GM21619 (cell line): ENCODE measurements at regions not wholly inside any gene's neighbourhood (a gene's known extent, or its start where the extent isn't known, plus 50 kb on each side); places are given as distances from the start of the nearest gene placed in this dataset.

Experiments used
- ATAC-seq: cut with Tn5 transposase; IDR thresholded peaks from one replicate; pipeline ENCODE4 v1.9.1; 2021; ENCODE audit not compliant: unreplicated experiment

DNA sequence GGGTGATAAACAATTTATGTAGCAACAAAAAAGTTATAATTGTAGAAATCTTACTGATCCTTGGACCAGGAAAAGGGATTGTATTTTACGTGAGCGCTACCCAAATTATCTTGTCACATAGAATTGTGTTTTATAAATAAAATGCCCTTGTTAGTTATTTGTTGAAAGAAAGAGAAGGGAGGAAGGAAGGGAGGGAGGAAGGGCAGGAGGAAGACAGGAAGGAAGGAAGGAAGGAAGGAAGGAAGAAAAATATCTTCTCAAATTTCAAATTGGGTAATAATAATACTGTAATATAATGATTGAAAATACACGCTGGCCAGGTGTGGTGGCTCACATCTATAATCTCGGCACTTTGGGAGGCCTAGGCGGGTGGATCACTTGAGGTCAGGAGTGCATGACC is 206.2 kb upstream of the TLL1 start:
- ATAC-seq: no peak

DNA sequence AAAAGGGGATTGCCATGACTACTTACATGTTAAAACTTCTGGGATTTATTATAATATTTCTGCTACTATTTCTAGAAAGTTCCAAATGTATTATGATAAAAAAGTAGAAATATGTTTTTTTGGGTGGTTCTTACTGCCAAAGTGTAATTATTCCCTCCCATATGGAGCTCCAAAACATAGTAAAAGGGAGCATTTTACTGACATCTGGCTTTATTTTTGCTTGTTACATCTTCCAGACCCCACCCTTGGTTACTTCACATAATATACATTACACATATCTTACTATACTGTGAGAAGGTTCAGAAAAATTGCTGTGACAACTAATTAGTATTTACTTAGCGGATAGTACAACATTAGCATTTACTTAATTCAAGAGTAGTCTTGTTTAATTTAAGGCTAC is 205.1 kb upstream of the TLL1 start:
- ATAC-seq: no peak

GRCh38 chr4:165668694-165669093 is 204.3 kb upstream of the TLL1 start:
- ATAC-seq: no peak

- ATAC-seq: no peak
Measured at GRCh38 chr4:165677081-165677480, 196.0 kb upstream of the TLL1 start.

DNA sequence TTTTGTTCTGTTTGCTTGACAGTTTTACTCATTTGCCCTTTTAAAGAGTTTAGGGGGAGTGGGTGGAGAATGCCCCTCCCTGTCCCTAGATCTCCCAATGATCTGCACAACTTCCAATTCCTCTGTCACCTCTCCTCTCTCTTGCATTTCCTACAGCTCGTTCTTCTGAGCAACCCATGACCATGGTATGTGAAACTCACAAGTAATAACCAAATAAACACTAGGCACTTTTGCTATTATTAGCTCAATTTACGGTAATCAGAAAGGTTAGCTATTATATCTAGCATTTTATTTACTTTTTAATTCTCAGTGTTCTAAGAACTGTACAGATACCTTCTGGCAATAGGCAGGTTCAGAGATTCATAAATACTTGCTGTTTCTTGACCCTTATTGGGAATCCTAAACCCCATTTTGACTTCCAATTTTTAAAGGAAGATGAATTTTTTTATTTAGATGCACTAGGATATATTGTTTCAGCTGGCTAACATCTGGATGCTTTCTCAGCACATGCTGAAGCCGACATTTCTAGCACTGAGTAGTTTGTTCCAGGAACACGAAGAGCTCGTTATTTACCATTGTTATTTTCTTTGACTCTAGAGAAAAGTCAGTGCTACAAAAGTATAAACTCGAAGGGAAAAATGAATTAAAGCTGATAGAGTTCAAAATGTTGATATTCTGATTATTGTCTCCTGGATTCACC is 194.7 kb upstream of the TLL1 start:
- no peak for ATAC-seq

- ATAC-seq: no peak
Measured at GRCh38 chr4:165678936-165679325, 194.1 kb upstream of the TLL1 start.

- no peak for ATAC-seq
Measured at GRCh38 chr4:165680821-165681220, 192.2 kb upstream of the TLL1 start.

DNA sequence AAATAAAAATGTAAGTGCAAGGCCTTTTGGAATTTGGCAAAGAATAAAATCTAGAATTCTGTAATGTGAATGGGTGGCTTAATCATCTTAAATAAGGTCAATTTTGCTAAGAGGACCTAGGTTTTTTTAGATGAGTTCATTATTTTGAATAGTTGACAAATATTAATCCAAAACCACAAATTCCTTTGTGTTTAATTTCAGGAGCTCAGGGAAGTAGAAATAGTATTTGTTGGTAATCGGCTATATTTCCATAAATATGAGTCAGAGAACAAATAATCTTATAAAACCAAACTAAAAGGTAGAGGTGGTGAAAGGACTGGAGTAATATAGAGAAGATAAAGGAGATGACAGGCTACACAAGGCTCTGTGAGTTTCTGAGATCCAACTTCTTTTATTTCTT is 190.4 kb upstream of the TLL1 start:
- ATAC-seq: no peak

GRCh38 chr4:165684177-165684805 is 188.7 kb upstream of the TLL1 start:
- no peak for ATAC-seq

DNA sequence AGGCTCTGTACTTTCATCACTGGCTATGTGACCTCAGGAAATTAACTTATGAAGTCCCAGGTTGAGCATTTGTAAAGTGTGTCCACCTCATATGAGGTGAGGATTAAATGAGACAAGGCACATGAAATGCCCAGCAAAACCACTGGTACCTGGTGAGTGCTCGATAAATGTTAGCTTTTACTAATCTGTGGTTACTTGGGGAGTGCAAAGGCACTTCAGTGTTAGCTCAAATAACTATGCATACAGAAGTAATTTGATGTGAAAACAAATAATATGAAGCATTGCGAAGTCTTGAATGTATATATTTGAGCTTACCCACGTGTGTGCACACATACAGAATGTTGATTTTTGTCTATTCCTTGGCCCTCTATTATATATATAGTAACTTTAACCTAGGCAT is 186.3 kb upstream of the TLL1 start:
- ATAC-seq: no peak

- ATAC-seq: no peak
Measured at GRCh38 chr4:165689159-165689558, 183.9 kb upstream of the TLL1 start.

GRCh38 chr4:165692082-165692481 is 181.0 kb upstream of the TLL1 start:
- no peak for ATAC-seq

DNA sequence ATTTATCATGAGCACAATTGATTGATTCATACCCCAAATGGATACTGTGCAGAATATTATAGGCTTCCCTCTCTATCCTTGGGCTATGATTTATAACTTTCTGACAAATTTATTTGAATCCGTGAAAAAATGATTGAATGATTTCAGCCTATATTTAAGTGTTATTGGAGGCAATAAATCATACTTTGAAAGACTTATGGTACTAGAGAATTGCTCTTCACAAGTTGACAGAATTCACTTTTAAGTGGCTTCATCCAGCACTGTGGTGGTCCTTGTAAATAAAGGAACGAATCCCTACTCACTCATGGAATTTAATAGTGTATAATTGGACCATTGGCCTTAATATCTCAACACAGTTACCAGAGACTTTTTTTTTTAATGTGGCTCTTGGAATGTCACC is 174.8 kb upstream of the TLL1 start:
- no peak for ATAC-seq

DNA sequence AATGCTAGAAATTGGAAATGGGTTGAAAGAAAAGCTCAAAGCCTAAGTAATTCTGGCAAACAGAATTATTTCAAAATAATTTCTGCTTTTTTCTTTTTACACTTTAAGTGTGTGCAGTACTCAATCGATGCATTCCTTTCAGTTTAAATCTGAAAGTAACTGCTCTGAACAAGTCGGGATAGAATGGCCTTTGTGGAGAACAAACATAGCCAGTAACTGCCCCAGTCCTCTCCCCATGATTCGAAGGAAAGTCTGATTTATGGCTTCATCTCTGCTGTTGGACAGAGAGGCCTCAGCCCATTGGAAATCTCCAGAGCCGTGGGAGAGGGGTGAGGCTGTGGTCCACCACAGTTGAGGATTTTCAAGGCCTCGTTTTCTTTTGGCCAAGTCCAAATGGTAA is 174.0 kb upstream of the TLL1 start:
- no peak for ATAC-seq

DNA sequence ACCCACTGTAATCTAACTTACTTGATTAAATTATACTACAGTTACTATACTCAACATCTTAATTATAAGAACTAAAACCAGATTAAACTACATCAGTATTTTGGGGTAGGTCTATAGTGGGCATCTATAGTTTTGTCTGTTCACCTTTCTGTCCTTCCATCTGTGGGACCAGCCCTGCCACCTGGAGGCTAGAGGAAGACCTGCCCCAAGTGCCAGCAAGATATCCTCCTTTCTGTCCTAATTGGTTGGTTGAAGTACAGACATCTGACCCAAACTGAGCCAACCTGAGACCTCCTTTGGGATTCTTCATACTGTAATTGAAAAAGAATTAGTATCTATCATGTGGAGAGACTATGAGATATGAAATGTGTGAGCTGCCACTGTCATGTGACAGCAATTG is 172.2 kb upstream of the TLL1 start:
- no peak for ATAC-seq

- ATAC-seq: no peak
Measured at GRCh38 chr4:165707128-165707527, 165.9 kb upstream of the TLL1 start.

- ATAC-seq: no peak
Measured at GRCh38 chr4:165709516-165709915, 163.5 kb upstream of the TLL1 start.

DNA sequence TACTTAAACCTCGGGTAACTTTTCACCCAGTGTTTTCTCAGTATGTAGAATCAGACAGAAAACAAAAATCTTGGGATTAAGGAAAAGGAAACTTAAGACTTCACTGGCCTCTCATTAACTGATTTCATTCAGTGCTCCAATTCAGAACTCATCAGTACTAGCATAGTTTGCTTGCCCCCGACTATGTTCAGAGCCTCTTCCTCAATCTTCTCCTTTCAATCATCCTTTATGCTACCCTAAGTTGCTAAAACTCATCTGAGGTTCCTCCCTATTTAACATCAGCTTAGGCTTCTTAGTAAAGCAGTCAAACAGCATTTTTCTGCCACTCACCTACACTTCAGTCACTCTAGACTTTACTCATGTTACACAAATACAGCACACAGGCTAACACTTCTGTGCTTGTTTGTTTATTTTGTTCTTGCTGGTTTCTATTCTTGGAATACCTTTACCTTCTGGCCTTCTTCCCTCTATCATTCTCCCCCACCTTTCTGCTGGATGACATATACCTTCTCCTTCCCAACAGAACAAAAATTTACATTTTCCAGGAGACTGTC is 163.0 kb upstream of the TLL1 start:
- no peak for ATAC-seq

DNA sequence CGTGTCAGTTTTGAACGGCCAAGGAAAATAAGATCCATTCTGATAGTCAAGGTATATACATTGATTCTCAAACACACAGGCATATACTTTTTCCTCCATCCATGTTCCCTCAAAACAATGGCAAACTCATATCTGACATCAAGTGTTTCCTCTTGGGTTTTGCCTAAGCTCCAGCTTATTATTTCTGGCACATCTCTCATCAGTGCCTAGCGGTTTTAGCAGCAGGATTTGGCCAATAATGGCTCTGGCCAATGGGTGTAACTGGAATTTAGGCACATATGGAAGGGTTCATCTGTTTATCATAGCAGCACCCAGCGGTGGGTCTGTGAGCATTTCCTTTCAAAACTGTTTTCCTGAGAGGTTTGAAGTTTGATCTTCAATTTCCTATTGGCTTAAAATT is 161.6 kb upstream of the TLL1 start:
- ATAC-seq: no peak

DNA sequence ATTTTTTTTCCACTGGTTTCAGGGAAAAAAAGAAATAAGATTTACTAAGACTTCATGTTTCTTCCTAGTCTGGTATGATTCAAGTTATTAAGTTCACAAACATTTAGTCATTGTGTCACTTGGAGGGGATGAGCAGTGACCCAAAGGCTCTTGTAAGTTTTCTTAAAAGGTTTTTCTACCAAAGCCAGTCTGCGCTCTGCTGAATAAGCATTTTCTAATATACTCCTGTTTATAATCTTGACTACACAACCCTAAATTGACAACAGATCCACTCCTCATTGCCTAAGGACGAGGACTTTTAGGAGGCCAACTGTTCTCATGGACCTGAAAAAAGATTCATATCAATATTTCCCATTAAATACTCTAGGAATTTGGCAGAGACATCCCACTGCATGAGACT is 161.1 kb upstream of the TLL1 start:
- no peak for ATAC-seq

DNA sequence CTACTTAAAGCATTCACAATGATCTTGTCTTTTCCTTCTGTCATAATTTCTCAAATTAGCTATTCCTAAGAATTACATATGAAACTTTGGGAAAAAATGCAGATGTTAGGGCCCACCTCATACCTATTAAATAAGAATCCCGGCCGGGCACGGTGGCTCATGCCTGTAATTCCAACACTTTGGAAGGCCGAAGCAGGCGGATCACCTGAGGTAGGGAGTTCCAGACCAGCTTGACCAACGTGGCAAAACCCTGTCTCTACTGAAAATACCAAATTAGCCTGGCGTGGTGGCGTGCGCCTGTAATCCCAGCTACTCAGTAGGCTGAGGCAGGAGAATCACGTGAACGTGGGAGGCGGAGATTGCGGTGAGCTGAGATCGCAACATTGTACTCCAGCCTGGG is 158.4 kb upstream of the TLL1 start:
- ATAC-seq: no peak

DNA sequence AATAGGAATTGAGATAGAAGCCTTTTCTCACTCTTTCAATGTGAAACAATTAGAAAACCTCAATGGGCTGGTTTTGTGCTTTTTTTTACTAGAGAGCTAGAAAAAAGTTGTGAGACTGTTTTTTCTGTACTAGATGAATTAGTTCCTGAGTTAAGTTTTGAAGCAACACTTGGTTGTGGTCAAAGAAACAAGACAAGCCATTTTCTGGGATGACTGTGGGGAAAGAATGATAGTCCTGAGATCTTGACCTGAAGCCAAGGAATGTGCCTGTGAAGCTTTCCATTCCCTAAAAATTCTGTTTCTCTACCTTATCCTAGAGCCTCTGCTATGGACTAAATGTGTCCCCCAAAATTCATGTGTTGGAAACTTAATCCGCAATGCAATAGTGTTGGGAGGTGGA is 157.8 kb upstream of the TLL1 start:
- ATAC-seq: no peak

GRCh38 chr4:165715989-165716388 is 157.0 kb upstream of the TLL1 start:
- ATAC-seq: no peak
